Activated CD8-positive, alpha-beta memory T cell treated with anti-CD3 and anti-CD28 coated beads, Interleukin-2, amount 50 U/mL, for 4 hours (primary cell): ENCODE measurements at regions not wholly inside any gene's neighbourhood (a gene's known extent, or its start where the extent isn't known, plus 50 kb on each side); places are given as distances from the start of the nearest gene placed in this dataset.
A peak's percentile ranks its signal among the peaks of the same experiment; 100 is the strongest.
"Not testable (repeated sequence)": the region's sequence is repeated elsewhere in the genome, so short reads cannot be mapped to it uniquely, and the experiment has no call there.

Source experiments
- DNase-seq: peaks from one replicate; pipeline ENCODE4 v3.0.0-alpha.2; 2020

GRCh38 chr6:150684161-150684560 is 84.5 kb downstream of the PLEKHG1 start:
- DNase-seq, result no peak

- DNase-seq, result no peak
Measured at GRCh38 chr6:150684714-150685459, 85.2 kb downstream of the PLEKHG1 start.

- DNase-seq, result peak; percentile 45
Measured at GRCh38 chr6:150685860-150686259, 86.2 kb downstream of the PLEKHG1 start.

- no peak for DNase-seq
Measured at GRCh38 chr6:150686566-150686965, 86.9 kb downstream of the PLEKHG1 start.

- DNase-seq, result no peak
Measured at GRCh38 chr6:150687508-150687907, 87.8 kb downstream of the PLEKHG1 start.

- no peak for DNase-seq
Measured at GRCh38 chr6:150689900-150690590, 90.4 kb downstream of the PLEKHG1 start.

GRCh38 chr6:150690681-150691080 is 91.0 kb downstream of the PLEKHG1 start:
- no peak for DNase-seq

- no peak for DNase-seq
Measured at GRCh38 chr6:150691463-150691862, 91.8 kb downstream of the PLEKHG1 start.

- no peak for DNase-seq
Measured at GRCh38 chr6:150692604-150693003, 92.9 kb downstream of the PLEKHG1 start.

- DNase-seq, result no peak
Measured at GRCh38 chr6:150694889-150695288, 95.2 kb downstream of the PLEKHG1 start.

- no peak for DNase-seq
Measured at GRCh38 chr6:150695652-150696051, 96.0 kb downstream of the PLEKHG1 start.

GRCh38 chr6:150696190-150696589 is 96.5 kb downstream of the PLEKHG1 start:
- no peak for DNase-seq

- not testable (repeated sequence) for DNase-seq
Measured at GRCh38 chr6:150696918-150697317, 97.2 kb downstream of the PLEKHG1 start.

- DNase-seq, result no peak
Measured at GRCh38 chr6:150697515-150697914, 97.8 kb downstream of the PLEKHG1 start.

GRCh38 chr6:150698391-150698790 is 98.7 kb downstream of the PLEKHG1 start:
- DNase-seq, result no peak

- DNase-seq, result no peak
Measured at GRCh38 chr6:150702675-150703074, 103.0 kb downstream of the PLEKHG1 start.

GRCh38 chr6:150704447-150705192 is 104.9 kb downstream of the PLEKHG1 start:
- no peak for DNase-seq

- DNase-seq, result no peak
Measured at GRCh38 chr6:150705392-150705791, 105.7 kb downstream of the PLEKHG1 start.

GRCh38 chr6:150710236-150710635 is 110.6 kb downstream of the PLEKHG1 start:
- no peak for DNase-seq

GRCh38 chr6:150711061-150711460 is 111.4 kb downstream of the PLEKHG1 start:
- no peak for DNase-seq

GRCh38 chr6:150711584-150712504 is 112.2 kb downstream of the PLEKHG1 start:
- DNase-seq, result no peak

GRCh38 chr6:150712505-150713252 is 113.0 kb downstream of the PLEKHG1 start:
- DNase-seq, result no peak
